Breast epithelium (tissue), 3 donors: ENCODE measurements at regions not wholly inside any gene's neighbourhood (a gene's known extent, or its start where the extent isn't known, plus 50 kb on each side); places are given as distances from the start of the nearest gene placed in this dataset.

ENCODE experiments used
- CTCF ChIP-seq, 3 donors: fragments of 450-650 bp; IDR thresholded peaks; one replicate each; pipeline ENCODE4 v1.5.1; 2016 to 2017; ENCODE audit warnings: antibody characterized with exemption in 3 of 3, mild to moderate bottlenecking in 3 of 3, moderate library complexity in 3 of 3
- POLR2A ChIP-seq: fragments of 450-650 bp; IDR thresholded peaks from one replicate; pipeline ENCODE4 v1.6.1; 2016; ENCODE audit warnings: antibody characterized with exemption, mild to moderate bottlenecking, moderate library complexity
- POLR2AphosphoS5 ChIP-seq, 3 donors: sonication (generic); formaldehyde crosslinking; IDR thresholded peaks; one replicate each; pipeline ENCODE4 v1.6.1; 2017; ENCODE audit warnings: antibody characterized with exemption in 3 of 3

- TF ChIP-seq POLR2A = no peak
- TF ChIP-seq CTCF (IDR thresholded peaks at IDR 0.05) = no peak
- TF ChIP-seq POLR2AphosphoS5 (IDR thresholded peaks at IDR 0.05) = no peak
Observed at GRCh38 chr13:78087966-78088678, 169.5 kb upstream of the EDNRB start.
